ENCODE measurements at regions not wholly inside any gene's neighbourhood (a gene's known extent, or its start where the extent isn't known, plus 50 kb on each side); places are given as distances from the start of the nearest gene placed in this dataset.

DNA sequence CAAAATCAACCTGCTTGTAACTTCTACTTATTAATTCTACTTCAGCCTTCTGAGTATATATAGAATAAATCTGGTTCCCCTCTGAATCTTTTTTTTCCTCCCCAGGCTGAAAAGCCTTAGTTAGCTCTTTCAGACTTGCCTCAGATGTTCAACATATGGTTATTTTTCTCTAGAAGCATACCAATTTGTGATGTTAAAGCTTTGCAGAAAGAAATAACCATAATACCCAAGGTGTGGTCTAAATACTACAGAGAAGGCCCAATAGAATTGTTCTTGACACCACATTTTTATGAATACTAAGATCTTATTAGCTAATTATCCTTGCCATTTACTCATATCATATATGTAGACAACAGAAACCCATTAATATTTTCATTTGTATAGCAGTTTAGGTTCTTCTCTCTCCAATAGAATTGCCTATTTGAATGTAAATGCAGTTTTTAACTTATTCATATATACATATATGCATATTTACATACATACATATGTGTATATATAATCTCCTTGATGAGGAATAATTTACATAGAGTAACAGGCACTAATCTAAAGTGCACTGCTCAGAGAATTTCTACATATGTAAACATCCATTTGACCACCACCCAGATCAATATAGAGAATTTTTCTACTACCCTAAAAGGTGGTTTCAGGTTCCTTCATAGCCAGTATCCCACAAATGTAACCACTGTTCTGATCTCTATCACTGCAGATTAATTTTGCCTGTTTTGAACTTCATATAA is 175.2 kb upstream of the IVNS1ABP start:
- H3K4me3 ChIP-seq (ENCODE audit: low read depth, low read length): no peak overlapping the region
- no peak for DNase-seq (ENCODE audit: low read depth)
- TF ChIP-seq, protein P1, sequence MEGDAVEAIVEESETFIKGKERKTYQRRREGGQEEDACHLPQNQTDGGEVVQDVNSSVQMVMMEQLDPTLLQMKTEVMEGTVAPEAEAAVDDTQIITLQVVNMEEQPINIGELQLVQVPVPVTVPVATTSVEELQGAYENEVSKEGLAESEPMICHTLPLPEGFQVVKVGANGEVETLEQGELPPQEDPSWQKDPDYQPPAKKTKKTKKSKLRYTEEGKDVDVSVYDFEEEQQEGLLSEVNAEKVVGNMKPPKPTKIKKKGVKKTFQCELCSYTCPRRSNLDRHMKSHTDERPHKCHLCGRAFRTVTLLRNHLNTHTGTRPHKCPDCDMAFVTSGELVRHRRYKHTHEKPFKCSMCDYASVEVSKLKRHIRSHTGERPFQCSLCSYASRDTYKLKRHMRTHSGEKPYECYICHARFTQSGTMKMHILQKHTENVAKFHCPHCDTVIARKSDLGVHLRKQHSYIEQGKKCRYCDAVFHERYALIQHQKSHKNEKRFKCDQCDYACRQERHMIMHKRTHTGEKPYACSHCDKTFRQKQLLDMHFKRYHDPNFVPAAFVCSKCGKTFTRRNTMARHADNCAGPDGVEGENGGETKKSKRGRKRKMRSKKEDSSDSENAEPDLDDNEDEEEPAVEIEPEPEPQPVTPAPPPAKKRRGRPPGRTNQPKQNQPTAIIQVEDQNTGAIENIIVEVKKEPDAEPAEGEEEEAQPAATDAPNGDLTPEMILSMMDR (IDR thresholded peaks at IDR 0.05; ENCODE audit: control insufficient read depth, extremely low read depth, insufficient read depth): no peak

DNA sequence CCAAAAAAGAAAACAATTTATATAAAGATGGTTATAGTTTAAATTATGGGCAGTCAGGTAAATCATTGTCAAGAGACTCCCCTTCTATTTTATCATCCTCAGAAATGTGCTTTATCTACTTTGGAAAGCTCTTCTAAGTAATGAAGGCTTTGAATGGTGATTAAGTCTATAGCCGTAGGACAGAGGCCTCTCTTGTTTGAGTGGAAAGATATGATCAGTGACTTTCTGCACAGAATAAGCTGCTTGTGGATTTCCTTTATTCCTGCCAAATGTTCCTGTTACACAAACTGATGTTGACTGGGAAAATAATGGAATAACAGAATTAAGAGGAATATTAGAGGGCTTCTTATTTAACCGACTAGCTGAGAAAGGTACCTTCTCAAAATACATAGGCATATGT is 174.6 kb upstream of the IVNS1ABP start:
- TF ChIP-seq, protein P1 (IDR thresholded peaks at IDR 0.05; ENCODE audit: control insufficient read depth, extremely low read depth, insufficient read depth): no peak
- DNase-seq (ENCODE audit: low read depth): no peak
- no peak overlapping the region for H3K4me3 ChIP-seq (ENCODE audit: low read depth, low read length)

DNA sequence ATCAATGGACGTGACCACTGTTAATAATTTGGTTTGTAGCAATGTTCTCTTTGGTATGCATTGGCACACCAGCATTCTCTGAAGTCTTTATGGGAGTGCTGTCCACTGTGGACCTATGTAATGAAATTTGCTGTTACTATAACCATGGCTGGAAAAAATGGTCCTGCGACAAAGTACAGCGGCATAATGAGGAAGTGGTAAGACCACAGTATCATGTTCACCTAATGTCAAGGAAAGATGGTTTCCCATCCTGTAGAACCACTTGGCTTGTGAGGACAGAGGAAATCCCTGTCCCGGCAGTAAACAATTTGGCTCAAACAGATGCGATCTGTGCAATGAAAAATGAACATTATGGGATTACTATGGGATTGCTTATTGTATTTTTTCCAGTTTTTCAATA is 173.9 kb upstream of the IVNS1ABP start:
- TF ChIP-seq, protein P1 (IDR thresholded peaks at IDR 0.05; ENCODE audit: control insufficient read depth, extremely low read depth, insufficient read depth): no peak
- H3K4me3 ChIP-seq (ENCODE audit: low read depth, low read length): no peak overlapping the region
- no peak for DNase-seq (ENCODE audit: low read depth)

GRCh38 chr1:185489406-185489805 is 172.4 kb upstream of the IVNS1ABP start:
- H3K4me3 ChIP-seq (ENCODE audit: low read depth, low read length): no peak overlapping the region
- DNase-seq (ENCODE audit: low read depth): no peak
- TF ChIP-seq, protein P1 (IDR thresholded peaks at IDR 0.05; ENCODE audit: control insufficient read depth, extremely low read depth, insufficient read depth): no peak

GRCh38 chr1:185488808-185489207 is 171.8 kb upstream of the IVNS1ABP start:
- DNase-seq (ENCODE audit: low read depth): no peak
- TF ChIP-seq, protein P1 (IDR thresholded peaks at IDR 0.05; ENCODE audit: control insufficient read depth, extremely low read depth, insufficient read depth): no peak

DNA sequence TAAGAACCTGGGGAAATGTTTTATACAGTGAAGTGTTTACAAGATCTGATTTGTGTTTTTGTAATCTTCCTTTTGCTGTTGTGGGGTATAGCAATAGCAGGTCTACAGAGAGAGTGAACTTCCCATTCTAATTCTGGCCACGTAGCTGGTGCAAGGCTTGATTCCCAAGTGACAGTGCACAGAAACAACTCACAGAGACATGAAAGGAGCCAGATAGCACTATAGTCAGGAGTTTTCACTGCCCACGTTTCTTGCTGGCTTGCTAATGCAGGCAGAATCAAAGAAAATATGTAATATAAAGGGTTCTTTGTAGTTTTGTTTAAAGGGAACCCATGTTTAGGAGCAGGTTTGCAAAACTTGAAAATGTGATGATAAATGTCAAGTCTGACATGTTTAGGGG is 170.9 kb upstream of the IVNS1ABP start:
- DNase-seq (ENCODE audit: low read depth): no peak
- TF ChIP-seq, protein P1 (IDR thresholded peaks at IDR 0.05; ENCODE audit: control insufficient read depth, extremely low read depth, insufficient read depth): no peak
- H3K4me3 ChIP-seq (ENCODE audit: low read depth, low read length): no peak overlapping the region

More at GRCh38 chr1:185488808-185489207, 171.8 kb upstream of the IVNS1ABP start:
- no peak overlapping the region for H3K4me3 ChIP-seq (ENCODE audit: low read depth, low read length)

DNA sequence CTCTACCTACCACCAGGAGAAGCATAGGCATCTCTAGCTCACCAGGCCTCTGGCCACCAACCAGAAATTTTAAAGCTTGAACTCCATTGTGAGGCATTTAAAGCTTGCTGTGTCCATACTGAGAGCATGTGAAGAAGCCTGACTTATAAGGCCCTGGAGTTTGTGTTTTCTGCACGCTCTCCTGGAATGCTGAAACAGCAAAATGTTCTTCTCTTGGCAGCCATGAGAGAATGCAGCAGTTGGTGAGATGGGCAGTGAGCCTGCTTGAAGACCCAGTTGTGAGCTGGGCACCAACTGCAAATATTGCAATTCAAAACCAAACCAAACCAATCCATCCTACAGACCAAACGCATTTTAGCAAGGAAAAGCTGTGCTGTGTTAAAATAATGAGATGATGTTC is 170.0 kb upstream of the IVNS1ABP start:
- TF ChIP-seq, protein P1 (IDR thresholded peaks at IDR 0.05; ENCODE audit: control insufficient read depth, extremely low read depth, insufficient read depth): no peak
- DNase-seq (ENCODE audit: low read depth): no peak
- H3K4me3 ChIP-seq (ENCODE audit: low read depth, low read length): no peak overlapping the region
